SK-N-MC (cell line): ENCODE measurements at regions not wholly inside any gene's neighbourhood (a gene's known extent, or its start where the extent isn't known, plus 50 kb on each side); places are given as distances from the start of the nearest gene placed in this dataset.

Experiments used
- DNase-seq: peaks from one replicate; pipeline ENCODE4 v3.0.0-alpha.2; 2011; ENCODE audit warnings: low read depth, low spot score
- H3K27ac ChIP-seq: fragments of 200-600 bp; sonication (generic); 2 replicates; pipeline ENCODE4 v1.5.1; 2016; ENCODE audit warnings: mixed run types
- H3K36me3 ChIP-seq: fragments of 200-600 bp; sonication (generic); 2 replicates; pipeline ENCODE4 v1.6.1; 2017; ENCODE audit warnings: antibody characterized with exemption, low read length, mixed read lengths; ENCODE audit not compliant: insufficient read depth
- H3K4me3 ChIP-seq: fragments of 200-600 bp; sonication (generic); 2 replicates; pipeline ENCODE4 v1.5.1; 2016
- H3K9ac ChIP-seq: fragments of 200-600 bp; sonication (generic); 2 replicates; pipeline ENCODE4 v1.8.0; 2017; ENCODE audit warnings: mixed run types, mixed read lengths; ENCODE audit not compliant: insufficient read length
- H3K9me3 ChIP-seq: fragments of 200-600 bp; sonication (generic); 2 replicates; pipeline ENCODE4 v1.6.1; 2017; ENCODE audit warnings: low read depth, mild to moderate bottlenecking, antibody characterized with exemption, low read length, moderate library complexity, mixed read lengths
- EZH2 ChIP-seq: fragments of 200-600 bp; sonication (generic); IDR thresholded peaks from one replicate; pipeline ENCODE4 v1.6.1; 2017; ENCODE audit warnings: antibody characterized with exemption
- FOXP2 ChIP-seq: optimal IDR thresholded peaks from 2 replicates; pipeline ENCODE3; 2011; ENCODE audit warnings: mild to moderate bottlenecking, moderate library complexity; ENCODE audit not compliant: insufficient read depth; ENCODE audit errors: extremely low read length, control extremely low read depth
- POLR2AphosphoS5 ChIP-seq: IDR thresholded peaks from 2 replicates; pipeline ENCODE4 v1.6.1; 2012; ENCODE audit warnings: mild to moderate bottlenecking, low read depth, low read length, borderline replicate concordance

DNA sequence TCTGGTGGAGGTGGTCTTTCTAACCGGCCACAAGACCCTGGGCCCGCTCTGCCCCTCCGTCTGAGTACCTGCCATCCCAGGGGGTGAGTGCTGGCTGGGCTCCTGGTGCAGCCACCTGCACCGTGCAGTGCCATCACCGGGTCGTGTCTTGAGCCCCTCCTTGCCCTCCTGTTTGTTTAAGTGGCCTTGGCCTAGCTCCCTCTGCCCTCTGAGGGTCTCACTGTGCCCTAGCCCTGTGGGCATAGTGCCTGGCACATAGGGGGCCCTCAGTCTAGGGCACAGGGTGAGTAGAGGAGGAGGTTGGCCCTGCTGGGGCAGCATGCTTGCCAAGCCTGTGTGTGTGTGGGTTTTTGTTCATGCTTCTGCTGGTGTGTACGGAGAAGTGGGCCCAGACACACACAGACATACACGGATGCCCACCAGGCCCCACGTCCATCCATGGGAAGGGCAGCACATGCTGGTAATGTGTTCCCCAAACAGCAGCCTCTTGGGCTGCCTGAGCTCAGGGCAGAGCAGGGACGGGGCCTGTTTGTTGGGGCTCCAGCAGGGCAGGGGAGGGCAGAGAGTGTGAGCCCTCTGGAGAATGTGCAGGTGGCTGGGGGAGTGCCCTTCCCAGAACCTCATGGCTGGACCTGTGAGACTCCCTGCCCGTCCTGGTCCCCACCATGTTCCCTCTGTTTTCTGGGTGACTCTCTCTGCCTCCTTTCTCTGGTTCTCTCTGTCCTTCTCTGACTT is 94.6 kb downstream of the GLI2 start:
- Histone ChIP-seq H3K9me3 (no peaks in the 10 kb centered on the region), H3K27ac (no peak overlapping the region), H3K36me3 (no peaks in the 10 kb centered on the region), H3K4me3 (no peak overlapping the region), H3K9ac (no peak overlapping the region)
- no peak for DNase-seq
- TF ChIP-seq FOXP2 (no peak), EZH2 (no peak), POLR2AphosphoS5 (no peak)

DNA sequence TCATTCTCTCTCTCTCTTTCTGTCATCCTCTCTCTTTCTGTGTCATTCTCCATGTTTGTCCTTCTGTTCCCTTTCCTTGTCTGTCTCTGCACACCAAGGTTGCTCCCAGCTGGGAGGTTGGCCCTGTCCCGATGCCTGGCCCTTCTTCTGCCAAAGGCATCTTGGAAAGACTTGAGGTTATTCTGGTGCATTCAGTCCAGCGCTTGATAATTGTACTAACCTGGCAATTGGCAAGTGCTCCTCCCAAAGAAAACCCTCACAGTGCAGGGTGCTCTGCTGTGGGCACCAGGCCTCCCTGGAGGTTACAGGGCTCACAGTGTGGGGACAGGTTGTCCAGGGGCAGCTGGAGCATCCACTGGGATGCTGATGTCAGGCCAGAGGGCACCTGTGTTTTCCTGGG is 95.4 kb downstream of the GLI2 start:
- Histone ChIP-seq H3K9me3 (no peaks in the 10 kb centered on the region), H3K36me3 (no peaks in the 10 kb centered on the region), H3K27ac (no peak overlapping the region), H3K4me3 (no peak overlapping the region), H3K9ac (no peak overlapping the region)
- TF ChIP-seq EZH2: no peak
- no peak for TF ChIP-seq FOXP2
- TF ChIP-seq POLR2AphosphoS5: no peak
- DNase-seq: no peak

- no peak for DNase-seq
- TF ChIP-seq FOXP2: no peak
- no peak for TF ChIP-seq POLR2AphosphoS5
- no peak for TF ChIP-seq EZH2
- no peak overlapping the region for H3K9ac ChIP-seq
- H3K9me3 ChIP-seq: no peaks in the 10 kb centered on the region
- H3K36me3 ChIP-seq: no peaks in the 10 kb centered on the region
- no peak overlapping the region for H3K27ac ChIP-seq
- H3K4me3 ChIP-seq: no peak overlapping the region
Measured at GRCh38 chr2:120831891-120832290, 96.2 kb downstream of the GLI2 start.

DNA sequence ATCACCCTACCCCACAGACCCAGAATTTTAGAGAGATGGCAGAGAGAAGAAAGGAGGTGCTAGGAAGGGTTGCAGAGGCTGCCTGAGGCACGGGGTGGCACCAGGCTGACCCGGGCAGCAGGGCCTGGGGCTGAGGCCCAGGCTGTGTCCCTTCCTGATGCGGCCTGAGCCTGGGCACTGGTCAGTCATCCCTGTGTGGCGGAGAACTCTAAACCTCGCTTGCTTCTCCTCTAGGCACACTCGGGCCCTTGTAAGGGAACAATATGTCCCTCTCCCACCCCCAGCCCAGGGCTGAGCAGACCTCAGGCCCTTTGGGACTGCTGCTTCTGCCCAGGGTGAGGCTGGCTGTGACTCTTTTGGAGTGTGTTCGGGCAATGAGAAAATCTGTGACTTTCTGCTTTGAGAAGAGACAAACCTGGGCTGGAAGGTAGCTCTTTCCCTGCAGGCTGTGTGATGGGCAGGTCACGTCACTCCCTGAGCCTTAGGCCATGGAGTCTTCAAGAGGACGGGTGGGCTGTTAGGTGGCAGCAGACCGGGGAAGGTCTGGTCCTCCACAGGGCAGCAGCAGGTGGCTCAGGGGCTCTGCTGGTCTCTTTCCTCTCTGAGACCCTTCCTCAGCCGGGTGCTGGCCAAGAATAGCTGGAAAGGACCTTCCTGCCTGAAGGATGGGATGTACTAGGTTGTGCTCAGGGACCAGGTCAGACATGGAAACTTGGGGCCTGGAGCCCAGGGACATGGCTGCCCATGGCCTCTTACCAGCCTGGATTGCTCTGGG is 96.8 kb downstream of the GLI2 start:
- no peaks in the 10 kb centered on the region for H3K9me3 ChIP-seq
- H3K27ac ChIP-seq: no peak overlapping the region
- H3K4me3 ChIP-seq: no peak overlapping the region
- DNase-seq: no peak
- H3K36me3 ChIP-seq: no peaks in the 10 kb centered on the region
- TF ChIP-seq FOXP2 (no peak), POLR2AphosphoS5 (no peak), EZH2 (no peak)
- no peak overlapping the region for H3K9ac ChIP-seq

GRCh38 chr2:120833127-120833675 is 97.5 kb downstream of the GLI2 start:
- Histone ChIP-seq H3K9ac (no peak overlapping the region), H3K9me3 (no peaks in the 10 kb centered on the region), H3K27ac (no peak overlapping the region), H3K36me3 (no peaks in the 10 kb centered on the region), H3K4me3 (no peak overlapping the region)
- no peak for DNase-seq
- TF ChIP-seq FOXP2: no peak

GRCh38 chr2:120834206-120834605 is 98.5 kb downstream of the GLI2 start:
- no peak for TF ChIP-seq POLR2AphosphoS5
- no peak for TF ChIP-seq EZH2
- TF ChIP-seq FOXP2: no peak
- no peaks in the 10 kb centered on the region for H3K36me3 ChIP-seq
- H3K4me3 ChIP-seq: no peak overlapping the region
- no peaks in the 10 kb centered on the region for H3K9me3 ChIP-seq
- H3K27ac ChIP-seq: no peak overlapping the region
- no peak overlapping the region for H3K9ac ChIP-seq
- DNase-seq: no peak

DNA sequence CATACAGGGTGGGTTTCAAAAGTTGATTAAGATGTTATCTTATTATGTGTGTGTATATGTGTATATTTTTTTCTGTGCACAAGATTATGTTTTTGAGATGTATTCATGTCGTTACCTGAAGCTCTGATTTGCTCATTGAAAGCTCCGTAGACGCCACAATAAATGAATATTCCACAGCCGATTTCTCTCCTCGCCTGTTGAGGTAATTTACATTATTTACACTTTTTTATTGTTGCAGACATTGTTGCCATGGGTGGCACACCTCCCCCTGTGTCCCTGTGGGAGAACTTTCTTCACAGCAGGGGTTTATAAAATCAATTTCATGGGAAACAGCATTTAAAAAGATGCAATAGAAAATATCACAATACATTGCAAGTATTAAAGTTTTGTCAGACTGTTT is 100.6 kb downstream of the GLI2 start:
- TF ChIP-seq EZH2: no peak
- TF ChIP-seq FOXP2: no peak
- TF ChIP-seq POLR2AphosphoS5: no peak
- H3K9me3 ChIP-seq: no peaks in the 10 kb centered on the region
- H3K27ac ChIP-seq: no peak overlapping the region
- DNase-seq: no peak
- no peak overlapping the region for H3K4me3 ChIP-seq
- H3K9ac ChIP-seq: no peak overlapping the region
- no peaks in the 10 kb centered on the region for H3K36me3 ChIP-seq

DNA sequence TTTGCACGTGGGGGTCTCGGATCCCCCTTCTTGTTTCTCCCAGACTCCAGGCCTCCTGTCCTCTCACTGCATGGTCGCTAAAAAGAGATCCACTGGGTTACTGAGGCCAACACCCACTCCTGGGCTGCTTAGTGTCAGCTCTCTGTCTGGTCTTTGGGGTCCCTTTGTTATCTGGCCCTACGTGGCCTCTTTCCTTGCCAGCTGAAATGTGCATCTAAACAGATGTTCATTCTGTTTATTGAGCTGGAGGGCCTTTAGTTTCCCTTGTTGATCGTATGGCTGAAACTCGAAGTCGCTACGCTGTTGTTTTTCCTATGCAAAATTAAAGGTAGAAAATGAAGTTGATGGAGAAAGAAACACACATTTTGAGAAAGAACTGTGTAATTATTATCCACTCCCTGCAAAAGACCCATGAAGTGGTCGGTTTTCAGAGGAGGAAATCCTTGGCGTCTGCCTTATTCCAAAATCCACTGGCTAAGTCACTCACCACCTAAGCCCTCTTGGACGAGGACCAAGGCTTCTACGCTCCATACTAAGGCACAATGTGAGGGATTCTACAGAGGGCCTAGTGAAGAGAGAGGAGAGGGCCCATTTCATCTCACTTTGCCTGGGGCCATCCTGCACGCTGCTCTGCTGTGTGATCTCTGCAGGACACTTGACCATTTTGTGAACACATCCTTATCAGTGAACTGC is 105.3 kb downstream of the GLI2 start:
- H3K36me3 ChIP-seq: no peaks in the 10 kb centered on the region
- DNase-seq: no peak
- no peak overlapping the region for H3K9ac ChIP-seq
- TF ChIP-seq EZH2 (no peak), POLR2AphosphoS5 (no peak), FOXP2 (no peak)
- H3K9me3 ChIP-seq: no peaks in the 10 kb centered on the region
- no peak overlapping the region for H3K4me3 ChIP-seq
- no peak overlapping the region for H3K27ac ChIP-seq
